ENCODE measurements at regions not wholly inside any gene's neighbourhood (a gene's known extent, or its start where the extent isn't known, plus 50 kb on each side); places are given as distances from the start of the nearest gene placed in this dataset.

DNA sequence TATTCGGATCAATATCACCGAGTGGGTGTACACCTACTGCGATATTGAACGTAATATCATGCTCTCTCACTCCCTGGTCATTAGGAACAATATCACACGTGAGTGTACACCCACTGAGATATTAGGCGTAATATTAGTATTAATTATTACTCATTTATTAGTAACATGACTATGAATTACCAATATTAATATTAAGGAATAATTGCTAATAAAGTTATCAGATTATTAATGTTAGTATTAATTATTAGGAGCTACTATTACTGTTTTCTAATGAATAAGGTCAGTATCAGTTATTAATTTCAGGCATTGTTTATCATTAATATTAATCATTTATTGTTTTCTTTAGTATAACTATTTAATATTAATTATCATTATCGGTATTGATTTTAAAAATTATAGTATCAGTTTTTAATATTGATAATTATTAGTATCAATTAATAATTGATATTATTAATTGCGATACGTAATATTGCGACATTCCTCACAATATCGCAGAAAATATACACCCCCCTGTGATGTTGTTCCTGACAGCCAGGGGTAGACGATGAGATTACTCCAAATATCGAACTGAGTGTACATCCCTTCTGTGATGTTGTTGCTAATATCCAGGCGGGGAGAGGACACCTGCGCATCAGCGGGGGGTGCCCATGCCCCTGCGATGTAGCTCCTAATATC lies 84.2 kb downstream of the DAPL1 start:
- TF ChIP-seq, protein P1, sequence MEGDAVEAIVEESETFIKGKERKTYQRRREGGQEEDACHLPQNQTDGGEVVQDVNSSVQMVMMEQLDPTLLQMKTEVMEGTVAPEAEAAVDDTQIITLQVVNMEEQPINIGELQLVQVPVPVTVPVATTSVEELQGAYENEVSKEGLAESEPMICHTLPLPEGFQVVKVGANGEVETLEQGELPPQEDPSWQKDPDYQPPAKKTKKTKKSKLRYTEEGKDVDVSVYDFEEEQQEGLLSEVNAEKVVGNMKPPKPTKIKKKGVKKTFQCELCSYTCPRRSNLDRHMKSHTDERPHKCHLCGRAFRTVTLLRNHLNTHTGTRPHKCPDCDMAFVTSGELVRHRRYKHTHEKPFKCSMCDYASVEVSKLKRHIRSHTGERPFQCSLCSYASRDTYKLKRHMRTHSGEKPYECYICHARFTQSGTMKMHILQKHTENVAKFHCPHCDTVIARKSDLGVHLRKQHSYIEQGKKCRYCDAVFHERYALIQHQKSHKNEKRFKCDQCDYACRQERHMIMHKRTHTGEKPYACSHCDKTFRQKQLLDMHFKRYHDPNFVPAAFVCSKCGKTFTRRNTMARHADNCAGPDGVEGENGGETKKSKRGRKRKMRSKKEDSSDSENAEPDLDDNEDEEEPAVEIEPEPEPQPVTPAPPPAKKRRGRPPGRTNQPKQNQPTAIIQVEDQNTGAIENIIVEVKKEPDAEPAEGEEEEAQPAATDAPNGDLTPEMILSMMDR (IDR thresholded peaks at IDR 0.05), result no peak
- TF ChIP-seq EZH2 (IDR thresholded peaks at IDR 0.05; ENCODE audit: borderline replicate concordance, insufficient read depth, low read depth, low read length, poor library complexity, severe bottlenecking), result no peak

All from B cell (primary cell).